ENCODE measurements at regions not wholly inside any gene's neighbourhood (a gene's known extent, or its start where the extent isn't known, plus 50 kb on each side); places are given as distances from the start of the nearest gene placed in this dataset.
A peak's percentile ranks its signal among the peaks of the same experiment; 100 is the strongest.

DNA sequence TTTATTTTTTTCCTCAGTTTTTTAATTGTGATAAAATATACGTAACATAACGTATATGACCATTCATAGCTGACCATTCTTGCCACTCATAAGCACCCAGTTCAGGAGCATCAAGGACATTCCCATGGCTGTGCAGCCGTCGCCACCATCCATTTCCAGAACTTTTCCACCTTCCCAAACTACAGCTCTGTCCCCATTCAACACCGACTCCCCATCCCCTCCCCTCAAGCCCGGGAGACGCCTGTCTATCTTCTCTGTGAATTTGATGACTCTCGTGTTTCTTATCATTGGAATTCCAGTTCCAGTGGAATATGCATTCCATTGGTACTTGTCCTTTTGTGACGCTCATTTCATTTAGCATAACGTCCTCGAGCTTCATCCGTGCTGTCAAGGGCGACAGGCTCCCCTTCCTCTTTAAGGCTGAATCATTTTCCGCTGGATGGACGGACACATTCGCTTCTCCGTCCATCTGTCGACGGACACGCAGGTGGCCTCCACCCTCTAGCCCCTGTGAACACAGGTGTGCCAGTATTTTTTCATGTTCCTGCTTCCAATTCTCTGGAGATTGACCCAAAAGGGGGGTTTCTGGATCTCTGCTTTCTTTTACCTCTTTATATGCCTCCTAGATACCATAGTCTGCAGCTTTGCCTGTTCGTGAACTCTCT is 88.1 kb downstream of the YTHDF1 start:
- DNase-seq: no peak

DNA sequence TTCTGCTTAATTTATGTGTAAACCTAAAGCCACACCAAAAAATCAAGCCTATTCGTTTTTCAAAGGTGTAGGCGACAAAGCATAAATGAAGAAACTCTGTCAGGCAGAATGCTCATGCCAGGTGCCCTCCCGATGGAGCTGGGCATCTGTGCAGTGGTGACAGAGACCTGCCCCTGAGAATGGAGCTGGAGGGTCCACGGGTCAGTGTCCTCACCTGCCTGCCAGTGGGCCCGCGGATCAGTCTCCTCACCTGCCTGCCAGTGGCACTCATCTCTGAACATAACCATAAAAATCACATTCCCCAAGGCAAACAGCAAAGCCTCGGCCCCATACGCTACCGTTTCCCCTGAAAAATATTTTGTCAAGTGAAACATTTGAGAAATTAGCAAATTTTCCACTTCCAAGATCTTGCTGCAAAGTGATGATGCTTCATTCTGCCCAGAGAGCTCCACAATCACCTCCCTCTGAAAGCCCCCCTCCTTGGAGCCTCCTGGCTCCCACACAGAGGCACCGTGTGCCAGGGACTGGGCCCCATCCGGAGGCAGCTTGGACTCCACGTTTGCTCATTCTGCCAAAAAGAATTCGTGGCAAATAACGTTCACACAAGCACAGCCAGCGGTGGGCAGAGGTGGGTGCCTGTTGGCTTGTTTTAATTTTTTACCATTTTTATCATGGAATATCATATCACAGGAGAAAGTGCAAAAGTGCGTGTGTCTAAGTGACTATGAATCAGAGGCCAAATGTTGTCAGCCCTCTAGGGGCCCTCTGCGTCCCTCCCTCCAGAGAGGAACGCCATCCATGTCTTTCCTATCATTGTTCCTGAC is 88.8 kb downstream of the YTHDF1 start:
- no peak for DNase-seq

DNA sequence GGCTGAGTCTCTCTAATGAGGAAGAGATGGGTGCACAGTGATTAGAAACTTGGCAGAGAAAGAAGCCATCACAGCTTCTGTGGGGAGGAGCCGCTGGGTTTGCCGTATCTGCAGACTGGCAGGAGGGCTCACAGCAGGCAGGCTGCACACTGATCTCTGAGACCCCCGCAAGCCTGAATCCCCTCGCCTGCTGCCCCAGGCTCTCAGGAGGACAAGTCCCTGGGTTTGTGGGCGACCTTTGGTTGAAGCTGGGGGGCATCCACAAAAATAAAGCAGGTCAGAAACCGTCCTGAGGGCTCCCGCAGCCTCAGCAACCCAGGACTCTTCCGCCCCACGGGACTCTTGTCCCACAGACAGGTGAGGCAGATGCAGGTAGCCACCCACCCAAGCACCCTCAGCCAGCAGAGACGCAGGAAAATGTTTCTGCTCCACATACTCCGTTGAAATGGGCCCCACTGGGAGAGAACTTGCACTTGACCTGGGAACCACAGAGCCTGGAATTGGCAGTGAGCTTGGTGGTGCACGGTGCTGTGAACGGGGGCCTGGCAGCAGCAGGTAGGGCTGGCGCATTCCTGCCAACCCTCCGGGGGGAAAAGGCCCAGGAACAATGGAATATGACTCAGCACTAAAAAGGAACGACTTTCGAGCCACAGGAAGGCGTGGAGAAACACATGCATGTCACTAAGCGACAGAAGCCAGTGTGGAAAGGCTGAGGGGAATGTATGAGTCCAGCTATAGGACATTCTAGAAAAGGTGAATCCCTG is 89.9 kb downstream of the YTHDF1 start:
- no peak for DNase-seq

DNA sequence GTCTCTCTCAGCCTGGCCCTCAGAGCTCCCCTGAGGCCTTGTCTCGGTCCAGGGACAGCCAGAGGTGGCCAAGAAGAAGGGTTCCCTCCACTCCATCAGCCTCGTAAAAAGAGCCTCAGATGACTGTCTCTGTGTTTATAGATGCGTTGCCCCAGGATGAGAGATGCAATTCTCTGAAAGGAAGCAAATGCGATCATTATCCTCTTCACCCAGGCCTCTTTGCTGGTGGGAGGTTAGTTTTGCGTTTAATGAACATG is 90.4 kb downstream of the YTHDF1 start:
- DNase-seq: no peak

DNA sequence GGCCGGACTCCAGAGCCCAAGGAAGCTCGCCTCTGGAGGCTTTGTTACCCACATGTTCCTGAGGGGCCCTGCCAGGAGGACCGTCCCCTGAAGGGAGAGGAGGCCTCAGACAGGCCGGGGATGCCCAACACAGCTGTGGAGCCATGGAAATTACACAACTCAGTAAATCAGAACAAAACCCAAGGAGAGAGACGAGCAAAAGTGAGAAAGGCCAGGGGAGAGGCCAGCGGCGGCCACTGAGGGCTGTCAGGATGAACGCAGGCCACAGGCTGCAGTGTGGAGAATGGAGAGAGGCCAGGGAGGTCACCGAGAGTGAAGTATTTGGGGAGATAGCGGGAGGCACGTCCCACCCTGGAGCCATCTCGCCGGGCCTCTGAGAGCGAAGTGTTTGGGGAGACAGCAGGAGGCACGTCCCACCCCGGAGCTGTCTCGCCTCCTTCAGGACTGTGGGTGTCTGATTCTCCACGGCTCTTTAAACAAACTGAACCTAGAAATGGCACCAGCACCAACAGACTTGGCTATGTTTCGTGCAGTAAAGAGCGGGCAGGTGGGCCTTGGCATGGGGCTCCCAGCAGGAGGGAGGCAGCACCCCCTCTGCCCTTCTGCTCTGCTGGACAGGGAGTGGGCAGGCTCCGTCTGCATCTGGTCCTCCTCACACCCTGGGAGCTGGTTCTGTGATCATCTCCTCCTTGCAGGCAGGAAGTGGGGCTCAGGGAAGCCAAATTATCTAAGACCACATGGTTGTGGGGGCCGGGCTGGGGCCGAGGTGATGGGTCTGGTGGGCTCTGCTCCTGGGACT is 91.0 kb downstream of the YTHDF1 start:
- DNase-seq: no peak

DNA sequence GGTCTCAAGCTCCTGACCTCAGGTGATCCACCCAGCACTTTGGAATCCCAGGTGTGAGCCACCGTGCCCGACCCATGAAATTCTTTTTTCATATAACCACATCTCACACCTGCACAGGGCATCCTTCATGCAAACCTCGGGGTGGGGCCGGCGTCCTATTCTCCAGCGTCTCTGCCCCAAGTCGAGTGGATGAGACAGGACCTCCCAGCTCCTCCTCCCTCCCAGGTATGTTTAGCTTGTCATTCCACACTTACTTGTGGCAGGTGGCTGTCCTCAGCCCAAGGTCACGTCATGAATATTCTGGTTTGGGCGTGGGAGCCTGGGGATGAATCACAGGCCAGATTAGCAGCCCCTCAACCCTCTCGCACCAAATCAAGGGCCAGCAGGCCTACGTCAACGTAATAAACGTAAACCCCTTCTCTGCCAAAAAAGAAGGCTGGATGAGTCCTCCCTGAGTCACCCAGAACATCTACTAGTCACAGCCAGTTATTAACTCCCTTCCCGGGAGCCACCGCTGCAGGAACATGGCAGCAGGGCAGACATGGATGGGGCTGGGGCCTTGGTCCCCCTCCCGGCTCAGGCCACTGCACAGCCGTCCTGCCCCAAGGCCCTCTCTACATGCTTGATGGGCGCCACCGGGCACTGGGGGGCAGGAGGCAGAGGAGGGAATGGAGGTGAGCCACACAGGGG is 91.7 kb downstream of the YTHDF1 start:
- no peak for DNase-seq

DNA sequence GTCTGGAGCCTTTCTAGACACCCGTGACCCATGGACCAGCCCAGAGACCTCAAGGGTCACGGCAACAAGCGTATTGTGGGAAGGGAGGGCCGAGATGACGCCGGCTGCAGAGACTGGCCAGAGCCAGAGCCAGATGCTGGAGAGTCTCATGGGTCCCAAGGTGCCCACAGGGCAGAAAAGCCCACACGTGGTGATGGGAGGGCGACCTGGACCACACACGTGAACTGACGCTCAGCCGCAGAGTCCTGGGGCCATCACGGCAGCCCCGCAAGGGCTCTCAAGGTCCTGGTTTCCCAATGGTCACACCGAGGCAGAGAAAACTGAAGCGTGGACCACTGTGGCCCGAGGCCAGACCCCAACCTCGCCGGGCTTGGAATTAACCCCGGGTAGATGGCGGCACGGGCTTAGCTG is 92.6 kb downstream of the YTHDF1 start:
- DNase-seq: no peak

DNA sequence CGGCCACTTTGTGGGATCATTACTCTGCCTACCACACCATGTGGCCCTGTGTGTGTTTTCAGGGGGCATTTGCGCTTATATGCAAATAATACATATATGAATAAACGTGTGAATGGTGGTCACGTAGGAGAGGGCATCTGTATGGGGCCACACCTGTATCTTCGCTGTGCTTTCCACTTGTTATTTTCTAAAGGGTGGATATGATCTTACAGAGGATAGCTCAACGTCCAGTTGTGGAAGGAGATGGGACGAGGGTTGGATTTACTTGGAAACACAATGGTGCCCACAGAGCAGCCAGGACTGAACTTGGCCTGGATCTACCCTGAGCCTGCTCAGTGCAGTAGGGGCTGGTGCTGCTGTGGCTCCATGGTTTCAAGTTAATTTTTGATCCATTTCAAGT is 93.3 kb downstream of the YTHDF1 start:
- no peak for DNase-seq

DNA sequence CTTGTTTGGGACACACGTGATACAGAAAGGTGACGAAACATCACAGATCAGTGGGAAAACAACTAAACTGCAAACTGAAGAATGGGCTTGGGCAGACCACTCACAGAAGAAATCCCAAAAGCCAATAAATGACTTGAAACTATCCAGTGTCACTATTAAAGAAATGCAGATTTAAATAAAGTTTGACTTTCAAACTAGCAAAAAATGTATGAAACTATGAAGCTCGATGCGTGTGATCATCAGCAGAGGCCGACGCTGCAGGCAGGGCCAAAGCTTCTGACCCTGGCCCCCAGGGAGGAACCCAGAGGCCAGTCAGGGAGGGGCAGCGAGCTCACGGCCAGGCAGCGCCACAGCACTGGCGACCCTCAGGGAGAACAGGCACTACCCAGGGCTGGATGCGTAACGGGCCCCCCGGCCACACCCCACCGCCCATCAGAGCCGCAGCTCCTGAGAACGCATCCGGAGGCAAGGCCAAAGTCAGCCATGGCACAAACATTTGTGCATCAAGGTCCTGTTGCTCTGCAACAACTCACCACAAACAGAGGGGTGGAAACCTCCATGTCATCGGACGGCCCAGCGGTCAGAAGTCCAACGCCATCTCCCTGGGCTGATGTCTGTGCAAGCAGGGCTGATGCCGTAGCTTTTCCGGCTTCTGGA is 94.1 kb downstream of the YTHDF1 start:
- DNase-seq: no peak

DNA sequence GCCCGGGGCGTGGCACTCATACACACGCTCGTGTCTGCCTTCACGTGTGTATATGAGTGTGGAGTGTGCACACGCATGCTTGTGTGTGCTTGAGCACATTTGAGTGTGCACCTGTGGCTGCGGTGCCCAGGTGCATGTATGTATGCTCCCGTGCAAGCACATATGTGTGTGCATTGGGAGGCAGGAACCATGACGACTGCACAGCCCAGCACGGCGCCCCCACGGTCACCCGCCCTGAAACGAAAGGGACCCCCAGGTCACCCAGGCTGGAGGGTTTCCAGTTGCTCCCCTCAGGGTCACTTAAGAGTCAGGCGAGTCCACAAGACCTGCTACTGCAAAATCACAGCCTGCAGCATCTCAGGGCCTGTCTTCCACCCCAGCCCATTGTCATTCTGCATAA is 94.7 kb downstream of the YTHDF1 start:
- no peak for DNase-seq

DNA sequence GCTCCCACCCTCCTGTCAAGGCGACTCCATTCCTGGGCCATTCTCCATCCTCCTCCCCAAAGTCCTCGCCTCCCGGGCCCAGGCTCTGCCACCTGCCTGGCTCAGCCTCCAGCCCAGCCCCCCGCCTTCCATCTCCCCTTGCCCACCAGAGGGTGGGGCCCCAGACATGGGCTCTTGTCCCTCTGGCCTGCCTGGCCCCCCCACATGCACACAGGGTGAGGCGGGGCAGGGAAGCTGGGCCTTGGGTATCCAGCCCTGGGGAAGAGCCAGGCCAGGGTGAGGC is 95.2 kb downstream of the YTHDF1 start:
- no peak for DNase-seq

DNA sequence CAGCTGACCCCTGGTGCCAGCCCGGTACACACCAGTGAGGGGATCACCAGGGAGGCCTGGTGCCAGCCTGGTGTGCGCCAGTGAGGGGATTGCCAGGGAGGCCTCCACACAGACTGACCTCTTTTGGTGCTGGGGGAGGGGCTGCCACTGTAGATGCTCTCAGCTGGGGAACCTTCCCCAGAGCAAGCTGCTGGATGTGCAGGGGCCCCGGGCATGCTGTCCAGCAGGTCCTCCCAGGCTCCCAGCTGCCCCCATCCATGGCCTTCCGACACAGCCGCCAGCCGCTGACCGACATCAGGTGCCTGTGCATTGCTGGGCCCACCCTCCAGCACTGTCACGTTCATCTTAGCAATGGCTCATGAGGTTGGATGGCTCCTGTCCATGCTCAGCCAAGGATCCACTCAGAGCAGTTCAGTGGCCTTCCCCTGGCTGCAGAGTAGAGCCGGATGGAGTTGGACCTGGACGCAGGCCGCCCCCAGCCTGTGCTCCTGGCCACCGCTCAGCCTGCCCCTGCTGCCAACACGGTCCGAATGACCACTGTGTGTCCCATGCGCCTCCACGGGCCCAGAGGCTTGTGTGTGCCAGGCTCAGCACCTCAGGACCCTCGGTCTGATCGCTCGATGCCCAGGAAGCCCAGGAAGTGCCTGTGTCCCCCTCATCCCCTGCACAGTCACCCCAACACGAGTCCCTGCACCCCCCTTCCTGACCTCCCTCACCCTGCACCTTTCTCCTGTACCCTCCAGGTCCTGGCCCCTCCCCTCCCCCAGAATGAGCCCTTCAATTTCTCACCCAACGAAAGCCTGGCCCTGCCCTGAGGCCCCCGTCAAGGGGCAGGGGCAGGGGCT is 95.7 kb downstream of the YTHDF1 start:
- DNase-seq: no peak

DNA sequence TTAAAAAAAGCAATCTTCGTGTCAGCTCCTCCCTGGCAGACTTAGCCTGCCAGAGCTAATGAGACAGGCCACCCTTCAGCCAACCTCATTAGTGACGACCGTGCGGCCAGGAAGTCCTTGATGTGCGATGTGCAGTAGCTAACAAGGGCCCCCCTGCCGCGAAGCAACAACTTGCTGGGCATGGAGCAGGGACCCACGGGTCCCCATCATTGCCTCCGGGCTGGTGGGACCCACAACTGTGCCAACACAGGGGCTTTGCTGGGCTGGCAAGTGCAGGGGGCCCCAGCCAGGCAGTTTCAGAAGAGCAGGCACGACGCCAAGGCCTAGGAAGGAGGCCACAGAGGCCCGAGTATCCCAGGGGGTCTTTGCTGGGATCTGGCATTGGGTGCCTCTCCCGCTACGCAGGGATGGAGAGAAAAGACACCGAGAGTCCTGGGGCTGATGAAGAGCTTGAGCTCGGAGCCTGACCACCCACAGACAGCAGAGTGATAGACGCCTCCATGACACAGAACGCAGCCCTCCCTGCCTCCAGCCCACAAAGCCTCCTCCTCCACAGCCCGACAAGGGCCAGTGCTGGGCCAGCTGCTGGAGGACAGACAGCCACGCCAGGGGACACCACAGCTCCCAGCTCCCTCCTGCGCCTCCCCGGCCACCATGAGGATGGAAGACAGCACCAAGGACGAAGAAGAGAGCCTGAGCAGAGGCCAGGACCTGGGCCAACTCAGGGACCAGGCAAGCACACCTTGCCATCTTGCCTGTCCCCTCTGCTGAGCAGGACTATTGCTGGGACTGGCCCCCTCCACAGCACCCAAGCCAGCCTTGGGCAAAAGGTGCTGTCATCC is 96.6 kb downstream of the YTHDF1 start:
- DNase-seq: no peak

DNA sequence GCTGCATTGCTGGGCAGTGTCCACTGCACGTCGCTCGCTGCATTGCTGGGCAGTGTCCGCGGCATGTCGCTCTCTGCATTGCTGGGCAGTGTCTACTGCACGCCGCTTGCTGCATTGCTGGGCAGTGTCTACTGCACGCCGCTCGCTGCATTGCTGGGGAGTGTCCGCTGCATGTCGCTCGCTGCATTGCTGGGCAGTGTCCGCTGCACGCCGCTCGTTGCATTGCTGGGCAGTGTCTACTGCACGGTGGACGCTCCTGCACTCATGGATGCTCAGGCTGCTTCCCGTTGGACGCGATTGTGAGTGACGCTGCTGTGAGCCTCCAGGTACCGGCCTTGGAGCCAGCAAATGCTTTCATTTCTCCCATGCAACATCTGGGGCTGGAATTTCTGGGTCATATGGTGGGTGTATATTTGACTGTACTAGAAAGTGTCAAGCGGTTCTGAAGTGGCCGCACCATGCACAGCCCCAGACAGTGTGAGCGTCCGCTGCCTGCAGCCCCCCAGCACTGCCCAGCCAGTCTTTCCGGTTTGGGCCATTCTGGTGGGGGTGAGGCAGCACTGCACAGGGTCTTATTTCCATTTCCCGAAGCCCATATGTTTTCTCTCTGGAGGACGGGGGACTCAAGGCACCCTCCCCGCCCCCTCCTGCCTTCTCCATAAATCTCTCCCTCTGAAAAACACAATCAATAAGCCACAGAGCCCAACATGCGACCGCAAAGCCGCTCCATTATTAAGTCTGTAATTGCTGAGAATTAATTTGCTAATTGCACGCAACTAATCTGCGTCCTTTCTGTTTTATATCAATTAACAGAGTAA is 97.4 kb downstream of the YTHDF1 start:
- no peak for DNase-seq

DNA sequence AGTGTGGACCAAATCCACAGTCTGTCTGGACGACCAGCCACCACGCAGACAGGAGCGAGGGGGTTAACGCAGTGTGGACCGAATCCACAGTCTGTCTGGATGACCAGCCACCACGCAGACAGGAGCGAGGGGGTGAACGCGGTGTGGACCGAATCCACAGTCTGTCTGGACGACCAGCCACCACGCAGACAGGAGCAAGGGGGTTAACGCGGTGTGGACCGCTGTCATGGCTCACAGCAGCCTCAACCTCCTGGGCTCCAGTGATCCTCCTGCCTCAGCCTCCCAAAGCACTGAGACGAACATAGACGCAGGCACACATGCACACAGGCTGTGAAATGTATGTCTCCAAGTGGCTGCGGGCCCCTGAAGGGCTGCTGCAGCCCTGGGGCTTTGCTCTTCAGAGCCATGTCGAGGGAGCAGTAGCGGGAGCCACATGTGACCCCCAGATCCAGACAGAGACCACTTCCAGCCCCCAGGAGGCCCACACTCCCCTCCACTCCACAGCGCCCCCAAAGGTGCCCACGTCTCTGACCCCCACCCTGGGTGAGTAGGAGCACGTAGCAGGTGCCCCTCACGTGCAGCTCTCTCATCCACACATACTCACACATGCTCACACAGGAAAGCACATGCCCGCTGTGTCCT is 98.1 kb downstream of the YTHDF1 start:
- no peak for DNase-seq

DNA sequence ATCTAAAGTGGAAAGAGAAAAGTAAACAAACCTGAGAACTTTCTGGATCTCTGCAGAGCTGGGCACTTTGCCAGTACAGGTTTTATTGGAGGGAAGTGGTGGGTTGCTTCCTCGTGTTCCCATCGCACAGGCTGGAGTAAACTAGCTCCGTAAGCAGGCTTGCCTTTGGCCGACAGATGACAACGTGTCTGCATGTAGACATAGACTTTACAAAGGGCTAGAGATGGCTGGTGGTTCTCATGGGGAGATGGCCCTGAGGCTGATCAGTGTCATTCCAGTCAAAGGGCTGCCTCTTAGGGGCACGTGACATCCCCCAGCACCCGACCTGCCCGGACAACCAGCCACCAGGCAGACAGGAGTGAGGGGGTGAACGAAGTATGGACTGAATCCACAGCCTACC is 98.8 kb downstream of the YTHDF1 start:
- DNase-seq: no peak

DNA sequence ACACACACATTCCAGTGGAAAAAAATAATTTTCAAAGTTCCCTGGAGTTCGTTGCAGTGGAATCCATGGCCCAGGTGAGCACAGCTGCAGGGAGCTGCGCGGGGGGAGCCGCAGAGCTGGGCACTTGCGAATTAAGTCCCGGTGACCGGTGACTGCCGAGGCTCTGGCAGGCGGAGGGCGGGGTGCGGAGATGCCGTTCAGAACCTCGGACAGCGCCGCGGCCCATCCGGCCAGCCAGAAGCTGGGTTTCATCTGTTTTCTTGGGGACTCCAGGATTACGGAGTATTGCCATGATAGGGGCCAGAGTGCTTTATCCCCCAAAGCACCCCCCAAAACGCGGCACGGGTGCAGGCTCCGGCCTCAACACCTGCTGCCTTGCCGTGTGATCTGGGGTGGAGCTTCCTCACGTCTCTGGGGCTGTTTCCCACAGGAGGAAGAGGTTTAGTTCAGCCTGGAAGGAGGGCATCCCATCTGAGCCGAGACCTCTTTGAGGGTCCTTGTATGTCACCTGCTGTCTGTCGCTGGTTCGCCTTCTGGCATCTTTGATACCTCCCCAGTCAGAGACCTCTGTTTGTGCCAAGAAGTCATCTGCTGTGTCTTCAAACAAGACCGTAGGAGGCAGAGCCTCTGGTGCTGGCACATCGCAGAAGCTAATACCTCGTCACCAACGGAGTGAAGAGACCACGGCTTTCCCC is 99.4 kb downstream of the YTHDF1 start:
- peak; percentile 41 for DNase-seq
